ENCODE measurements at regions not wholly inside any gene's neighbourhood (a gene's known extent, or its start where the extent isn't known, plus 50 kb on each side); places are given as distances from the start of the nearest gene placed in this dataset.

DNA sequence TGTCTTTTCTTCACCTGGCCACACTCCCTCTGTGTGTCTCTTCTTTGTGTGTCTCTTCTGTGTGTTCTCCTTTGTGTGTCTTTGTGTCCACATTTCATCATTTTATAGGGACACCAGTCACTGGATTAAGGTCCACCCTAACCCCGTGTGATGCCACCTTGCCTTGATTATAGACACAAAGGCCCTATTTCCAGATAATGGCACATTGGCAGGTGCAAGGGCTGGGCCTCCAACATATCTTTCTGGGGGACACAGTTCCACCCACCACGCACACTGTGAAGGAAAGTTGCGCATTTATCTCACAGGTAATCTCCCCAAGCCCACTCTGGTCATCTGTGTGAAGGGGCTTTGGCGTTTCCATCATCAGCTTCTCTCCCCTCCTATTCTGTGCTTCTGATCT lies 334.6 kb upstream of the IRX1 start:
- no peak for DNase-seq (ENCODE audit: low read depth in 1 of 2, low spot score in 1 of 2)
- no peak for TF ChIP-seq JUND (IDR thresholded peaks at IDR 0.05; ENCODE audit: low read depth)
- in situ Hi-C loops (cut with HindIII; ENCODE audit: low pct_unique_long_range_greater_than_20kb, low sequenced_read_pairs) = no loop called here

DNA sequence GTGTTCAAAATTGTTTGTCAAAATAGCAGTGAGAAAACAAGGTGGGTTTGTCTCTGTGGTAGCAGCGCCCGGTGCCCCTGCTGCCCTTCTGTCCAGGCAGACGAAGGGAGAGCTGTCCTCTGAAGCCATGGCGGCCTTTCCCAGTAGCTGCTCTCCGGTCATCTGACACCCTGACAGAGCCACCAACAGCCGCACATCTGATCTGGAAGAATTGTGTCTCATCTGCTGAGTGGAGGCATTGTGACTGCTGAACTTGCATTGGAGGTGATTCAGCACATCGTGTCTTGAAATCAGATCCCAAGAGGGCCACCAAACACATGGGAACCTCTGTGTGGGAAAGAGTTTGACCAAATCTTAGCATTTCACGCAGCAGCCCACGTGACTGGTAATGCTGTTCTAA lies 337.6 kb upstream of the IRX1 start:
- in situ Hi-C loops (cut with HindIII; ENCODE audit: low pct_unique_long_range_greater_than_20kb, low sequenced_read_pairs) = no loop called here
- no peak for DNase-seq (ENCODE audit: low read depth in 1 of 2, low spot score in 1 of 2)
- no peak for TF ChIP-seq JUND (IDR thresholded peaks at IDR 0.05; ENCODE audit: low read depth)

DNA sequence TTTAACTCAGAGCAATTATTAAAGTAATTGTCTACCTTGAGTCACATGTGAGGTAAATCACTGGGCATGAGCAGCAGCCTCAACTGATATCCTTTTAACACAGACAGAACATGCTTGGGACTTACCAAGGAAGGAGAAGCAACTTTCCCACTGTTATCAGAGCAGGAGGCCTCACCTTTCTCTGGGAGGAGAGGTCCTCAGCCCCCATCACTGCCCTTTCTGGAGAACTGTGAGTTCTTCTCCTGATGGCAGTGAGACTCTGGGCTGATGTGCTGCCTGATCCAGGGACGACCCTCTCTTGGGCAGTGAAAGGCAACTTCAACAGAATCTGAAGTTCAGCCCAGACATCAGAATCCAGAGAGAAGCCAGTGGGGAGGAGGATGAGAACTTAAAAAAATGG lies 343.4 kb upstream of the IRX1 start:
- no peak for TF ChIP-seq JUND (IDR thresholded peaks at IDR 0.05; ENCODE audit: low read depth)
- DNase-seq (ENCODE audit: low read depth in 1 of 2, low spot score in 1 of 2) = no peak
- in situ Hi-C loops (cut with HindIII; ENCODE audit: low pct_unique_long_range_greater_than_20kb, low sequenced_read_pairs) = no loop called here

DNA sequence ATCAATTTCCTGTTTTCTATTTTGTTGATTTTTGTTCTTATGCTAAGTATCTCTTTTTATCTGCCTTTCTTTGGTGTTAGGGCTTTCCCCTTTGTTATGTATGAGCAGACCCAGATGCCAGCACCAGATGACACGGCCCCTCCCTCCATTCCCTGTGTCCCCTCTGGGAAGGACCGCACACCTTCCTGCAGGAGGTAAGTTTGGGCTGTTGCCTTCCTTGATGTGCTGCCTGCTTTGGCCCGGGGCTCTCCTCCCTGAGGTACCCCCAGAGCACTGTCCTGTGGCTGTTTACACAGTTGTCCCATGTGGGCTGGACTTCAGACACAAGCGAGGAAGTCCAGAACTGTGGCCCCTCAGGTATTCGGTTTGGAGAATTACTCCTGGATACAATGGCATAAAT lies 343.8 kb upstream of the IRX1 start:
- in situ Hi-C loops (cut with HindIII; ENCODE audit: low pct_unique_long_range_greater_than_20kb, low sequenced_read_pairs) = no loop called here
- no peak for DNase-seq (ENCODE audit: low read depth in 1 of 2, low spot score in 1 of 2)
- no peak for TF ChIP-seq JUND (IDR thresholded peaks at IDR 0.05; ENCODE audit: low read depth)

DNA sequence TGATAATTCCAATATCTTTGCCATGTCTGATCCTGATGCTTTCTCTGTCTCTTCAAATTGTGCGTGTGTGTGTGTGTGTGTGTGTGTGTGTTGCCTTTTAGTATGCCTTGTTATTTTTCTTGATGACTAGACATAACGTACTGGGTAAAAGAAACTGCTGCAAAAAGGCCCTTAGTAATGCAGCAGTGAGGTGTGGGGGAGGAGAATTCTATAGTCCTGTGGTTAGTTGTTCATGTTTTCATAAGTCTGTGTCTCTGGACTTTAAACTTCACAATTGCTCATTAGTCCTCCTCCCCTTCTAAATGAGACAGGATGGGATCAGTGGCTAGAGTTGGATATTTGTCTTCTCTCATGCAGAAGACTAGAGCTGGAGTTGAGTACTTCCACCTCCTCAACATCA lies 346.2 kb upstream of the IRX1 start:
- in situ Hi-C loops (cut with HindIII; ENCODE audit: low pct_unique_long_range_greater_than_20kb, low sequenced_read_pairs) = no loop called here
- no peak for DNase-seq (ENCODE audit: low read depth in 1 of 2, low spot score in 1 of 2)
- no peak for TF ChIP-seq JUND (IDR thresholded peaks at IDR 0.05; ENCODE audit: low read depth)

DNA sequence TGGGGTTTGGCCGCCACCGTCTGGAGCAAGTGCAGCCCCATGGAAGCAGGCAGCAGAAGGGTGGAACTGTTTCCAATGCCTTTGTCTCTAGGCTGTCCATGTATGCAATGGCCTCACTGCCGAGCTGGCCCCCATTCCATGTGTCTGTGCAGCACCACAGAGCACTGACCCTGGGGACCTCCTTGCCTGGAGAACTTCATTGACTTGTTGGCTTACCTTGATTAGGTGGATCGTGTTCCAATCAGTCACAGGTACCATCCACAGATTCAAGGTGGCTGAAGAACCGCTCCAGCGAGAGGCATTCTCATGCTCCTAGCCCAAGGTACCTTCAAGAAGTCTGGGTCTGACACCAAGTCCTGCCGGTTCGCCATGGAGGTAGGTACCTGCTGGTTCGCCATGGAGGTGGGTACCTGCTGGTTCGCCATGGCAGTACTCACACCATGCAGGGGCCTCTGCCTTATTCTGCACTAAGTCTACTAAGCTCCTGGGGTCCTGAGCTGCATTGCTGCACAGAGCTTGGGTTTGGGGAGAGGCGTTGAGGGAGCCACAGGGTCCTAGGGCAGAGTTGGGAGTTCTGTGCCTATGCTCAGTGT lies 358.3 kb upstream of the IRX1 start:
- no peak for TF ChIP-seq JUND (IDR thresholded peaks at IDR 0.05; ENCODE audit: low read depth)
- in situ Hi-C loops (cut with HindIII; ENCODE audit: low pct_unique_long_range_greater_than_20kb, low sequenced_read_pairs) = no loop called here
- no peak for DNase-seq (ENCODE audit: low read depth in 1 of 2, low spot score in 1 of 2)

DNA sequence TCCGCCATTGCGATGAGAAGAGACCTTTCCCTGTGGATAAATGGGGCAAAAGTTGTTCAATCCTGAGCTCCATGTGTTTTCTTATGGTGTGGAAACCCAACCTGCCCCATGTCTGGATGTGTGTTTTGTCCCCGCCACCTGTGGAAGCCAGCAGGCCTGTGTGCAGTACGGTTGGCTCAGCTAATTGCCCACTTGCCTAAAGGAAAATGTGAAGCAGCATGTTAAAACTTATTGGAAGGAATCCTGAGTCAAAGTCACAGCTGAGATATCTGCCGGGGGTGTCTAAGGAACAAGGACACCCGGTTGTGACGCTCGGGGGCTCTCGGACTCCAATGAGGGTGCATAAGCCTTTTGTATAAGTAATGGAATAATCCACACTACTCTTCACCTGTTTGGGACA lies 361.1 kb upstream of the IRX1 start:
- no peak for DNase-seq (ENCODE audit: low read depth in 1 of 2, low spot score in 1 of 2)
- TF ChIP-seq JUND (IDR thresholded peaks at IDR 0.05; ENCODE audit: low read depth) = no peak
- in situ Hi-C loops (cut with HindIII; ENCODE audit: low pct_unique_long_range_greater_than_20kb, low sequenced_read_pairs) = no loop called here

DNA sequence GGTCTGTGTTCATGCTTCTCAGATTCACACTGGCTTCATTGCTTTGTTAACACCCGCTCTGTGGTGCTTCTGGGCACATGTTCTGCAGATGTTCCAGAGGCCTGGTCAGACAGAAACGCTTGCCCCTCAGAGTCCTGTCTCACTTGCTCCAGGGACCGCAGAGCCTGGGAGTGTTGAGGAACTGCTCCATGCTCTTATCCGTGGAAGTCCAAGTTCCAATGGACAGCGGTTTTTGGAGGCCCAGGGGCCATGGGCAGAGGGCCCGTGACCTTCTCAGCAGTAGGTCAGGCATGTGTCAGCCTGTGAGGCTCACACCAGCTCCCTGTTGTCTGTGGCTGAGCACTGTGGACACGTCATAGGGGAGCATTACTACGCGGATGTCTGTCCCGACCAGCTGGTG lies 364.7 kb upstream of the IRX1 start:
- DNase-seq (ENCODE audit: low read depth in 1 of 2, low spot score in 1 of 2) = no peak
- no peak for TF ChIP-seq JUND (IDR thresholded peaks at IDR 0.05; ENCODE audit: low read depth)
- in situ Hi-C loops (cut with HindIII; ENCODE audit: low pct_unique_long_range_greater_than_20kb, low sequenced_read_pairs) = no loop called here

DNA sequence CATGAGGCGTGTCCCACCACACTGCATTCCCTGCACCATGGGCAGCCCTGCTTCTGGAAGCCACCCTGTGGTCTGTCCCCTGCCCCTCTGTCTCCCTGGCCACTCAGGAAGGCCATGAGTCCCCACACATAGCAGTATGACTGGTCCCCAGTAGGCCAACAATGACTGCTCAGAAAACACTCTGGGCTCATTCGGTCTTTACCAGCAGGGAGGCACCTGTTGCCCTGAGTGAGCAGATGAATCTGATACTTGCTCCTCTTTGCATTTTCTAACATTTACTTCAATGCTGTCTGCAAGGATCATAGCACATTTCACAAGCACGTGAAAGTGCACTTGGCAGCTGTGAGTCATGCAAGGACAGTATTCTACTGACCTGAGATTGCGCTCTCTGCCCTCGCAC lies 365.4 kb upstream of the IRX1 start:
- no peak for DNase-seq (ENCODE audit: low read depth in 1 of 2, low spot score in 1 of 2)
- in situ Hi-C loops (cut with HindIII; ENCODE audit: low pct_unique_long_range_greater_than_20kb, low sequenced_read_pairs) = no loop called here
- no peak for TF ChIP-seq JUND (IDR thresholded peaks at IDR 0.05; ENCODE audit: low read depth)

DNA sequence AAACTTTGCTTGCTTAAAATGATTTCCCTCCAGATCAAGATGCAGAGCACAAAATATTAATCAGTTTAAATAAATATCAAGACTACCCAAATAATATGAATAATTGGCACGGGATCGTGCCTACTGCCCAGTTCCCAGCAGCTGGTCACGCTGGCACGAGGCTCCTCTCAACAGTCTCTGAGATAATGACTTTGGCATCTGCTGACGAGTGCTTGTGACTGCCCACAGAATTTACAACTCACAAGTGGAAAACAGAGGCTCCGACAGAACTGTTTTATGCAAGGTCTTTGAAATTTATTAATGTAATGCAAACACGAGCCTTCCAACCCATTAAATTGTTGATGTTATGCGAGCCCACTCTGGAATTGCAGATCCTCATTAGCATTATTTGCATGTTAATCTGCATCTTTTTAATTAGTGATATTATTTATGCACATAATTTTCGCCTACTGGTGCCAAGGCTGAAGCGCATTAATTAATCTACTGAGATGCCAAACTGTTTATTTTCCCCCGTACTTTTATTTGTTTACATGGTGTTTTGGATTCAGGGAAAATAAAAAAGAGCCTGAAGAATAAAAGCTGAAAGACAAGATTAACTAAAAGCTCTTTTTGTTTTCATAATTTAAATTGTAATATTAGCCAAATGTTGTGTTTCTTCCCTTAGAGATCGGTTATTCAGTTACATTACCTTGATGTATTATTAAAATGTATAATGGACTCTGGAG lies 369.3 kb upstream of the IRX1 start:
- no peak for TF ChIP-seq JUND (IDR thresholded peaks at IDR 0.05; ENCODE audit: low read depth)
- DNase-seq (ENCODE audit: low read depth in 1 of 2, low spot score in 1 of 2) = no peak
- in situ Hi-C loops (cut with HindIII; ENCODE audit: low pct_unique_long_range_greater_than_20kb, low sequenced_read_pairs) = no loop called here

DNA sequence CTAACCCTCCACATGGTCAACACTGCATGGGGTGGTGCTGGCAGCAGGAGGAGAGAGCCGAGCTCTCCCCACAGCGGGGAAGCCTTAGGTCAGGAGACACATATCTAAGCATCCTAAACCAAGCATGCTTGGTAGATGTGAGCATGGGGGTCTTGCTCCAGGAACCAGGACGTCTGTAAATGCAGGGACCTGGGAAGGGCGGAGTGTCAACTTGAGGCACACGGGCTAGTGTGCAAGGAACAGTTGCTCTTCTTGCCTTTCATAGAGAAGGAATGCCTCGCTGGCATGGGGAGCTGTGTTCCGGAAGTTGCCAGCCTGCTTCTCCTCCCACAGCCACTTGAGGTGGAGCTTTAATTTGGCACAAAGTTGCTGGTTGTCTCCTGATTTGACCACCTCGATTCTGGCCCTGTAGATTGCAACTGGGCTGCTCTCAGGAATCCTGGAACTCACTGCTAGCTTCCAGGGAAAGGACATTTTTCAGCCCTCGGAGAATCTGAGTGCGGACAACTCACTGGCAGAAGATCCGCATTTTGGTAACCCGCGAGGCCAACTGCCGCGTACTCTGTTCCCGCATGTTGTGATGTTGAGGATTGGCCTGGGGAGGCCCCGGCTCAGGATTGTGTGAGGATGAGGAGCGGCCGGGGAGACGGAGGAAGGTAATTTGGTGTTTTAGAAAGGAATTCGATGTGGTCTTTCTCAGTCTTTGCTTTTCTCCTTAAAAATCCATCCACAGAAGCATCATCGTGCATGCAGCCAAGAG lies 370.3 kb upstream of the IRX1 start:
- in situ Hi-C loops (cut with HindIII; ENCODE audit: low pct_unique_long_range_greater_than_20kb, low sequenced_read_pairs) = no loop called here
- no peak for TF ChIP-seq JUND (IDR thresholded peaks at IDR 0.05; ENCODE audit: low read depth)
- no peak for DNase-seq (ENCODE audit: low read depth in 1 of 2, low spot score in 1 of 2)

DNA sequence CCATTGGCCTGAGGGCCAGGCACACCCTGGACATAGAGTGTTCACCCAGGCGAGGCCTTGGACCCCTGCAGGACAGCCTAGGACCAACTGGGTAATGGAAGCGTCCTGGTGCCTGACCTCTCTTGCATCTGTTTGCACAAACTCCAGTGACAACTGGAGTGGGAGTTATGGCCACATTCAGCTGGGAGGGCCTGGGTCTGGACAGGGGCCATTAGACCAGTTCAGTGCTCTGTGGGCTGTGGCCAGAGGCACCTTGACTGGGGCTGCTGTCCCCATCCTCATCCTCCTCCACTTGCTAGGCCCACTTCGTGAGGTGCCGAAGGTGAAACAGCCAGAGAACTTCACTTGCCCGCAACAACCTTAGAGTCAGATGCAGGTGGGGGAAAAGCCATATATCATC lies 372.7 kb upstream of the IRX1 start:
- in situ Hi-C loops (cut with HindIII; ENCODE audit: low pct_unique_long_range_greater_than_20kb, low sequenced_read_pairs) = no loop called here
- TF ChIP-seq JUND (IDR thresholded peaks at IDR 0.05; ENCODE audit: low read depth) = no peak
- DNase-seq (ENCODE audit: low read depth in 1 of 2, low spot score in 1 of 2) = no peak

DNA sequence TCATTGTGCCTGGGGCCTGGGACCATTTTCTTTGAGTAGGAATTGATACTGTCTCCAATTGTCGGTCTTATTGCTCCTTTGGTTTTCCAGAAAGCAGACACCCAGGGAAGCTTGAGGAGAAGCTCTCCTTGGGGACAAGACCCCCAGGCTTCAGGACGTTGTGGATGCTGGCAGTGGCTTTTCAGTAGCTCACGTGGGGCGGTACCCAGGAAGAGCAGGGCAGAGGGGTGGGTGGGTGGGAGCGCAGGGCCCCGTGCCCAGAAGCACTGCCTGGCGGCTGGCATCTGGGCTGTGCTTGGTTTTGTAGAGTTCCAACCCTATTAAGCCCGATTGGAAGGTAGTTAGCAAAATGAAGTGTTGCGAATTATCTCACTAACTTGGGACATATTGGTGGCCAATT lies 374.2 kb upstream of the IRX1 start:
- no peak for DNase-seq (ENCODE audit: low read depth in 1 of 2, low spot score in 1 of 2)
- no peak for TF ChIP-seq JUND (IDR thresholded peaks at IDR 0.05; ENCODE audit: low read depth)
- in situ Hi-C loops (cut with HindIII; ENCODE audit: low pct_unique_long_range_greater_than_20kb, low sequenced_read_pairs) = no loop called here

Measured in T47D (cell line).